ENCODE measurements at regions not wholly inside any gene's neighbourhood (a gene's known extent, or its start where the extent isn't known, plus 50 kb on each side); places are given as distances from the start of the nearest gene placed in this dataset.
"Not testable (repeated sequence)": the region's sequence is repeated elsewhere in the genome, so short reads cannot be mapped to it uniquely, and the experiment has no call there.

- Histone ChIP-seq H3K9me3 (ENCODE audit: control extremely low read depth in 1 of 5, control insufficient read depth in 4 of 5, insufficient read depth in 2 of 5, low read depth in 1 of 5, low read length in 4 of 5) (no peaks in the 10 kb centered on the region), H3K4me1 (ENCODE audit: control extremely low read depth in 1 of 4, control insufficient read depth in 4 of 4, insufficient read depth in 4 of 4, low read length in 3 of 4) (no peaks in the 10 kb centered on the region), H3K36me3 (ENCODE audit: control insufficient read depth in 4 of 4, insufficient read depth in 4 of 4, low read length in 3 of 4) (no peaks in the 10 kb centered on the region), H3K27me3 (replicated peaks in 2 of 5; ENCODE audit: control insufficient read depth in 4 of 5, insufficient read depth in 5 of 5, low read length in 4 of 5) (no peaks in the 10 kb centered on the region), H3K27ac (ENCODE audit: insufficient read depth in 1 of 2, low read depth in 1 of 2, low read length in 2 of 2, poor library complexity in 1 of 2, severe bottlenecking in 2 of 2) (no peak overlapping the region), H3K4me3 (ENCODE audit: control insufficient read depth in 1 of 7, extremely low read depth in 1 of 7, insufficient read depth in 4 of 7, low read depth in 2 of 7, low read length in 6 of 7) (no peak overlapping the region)
- POLR2A ChIA-PET: no interaction called here
- no peak for DNase-seq
- WGBS (ENCODE audit: insufficient coverage): 93% methylated on average over 3 of the region's 3 CpGs
- CTCF ChIA-PET: interaction anchor here (1.1 kb wide), 1 partner anchor 69 kb away, joined by 3 read pairs; no protein-coding TSS in a partner anchor
These were observed 679.5 kb downstream of the C12orf50 start for GRCh38 chr12:87349681-87350080.

- Histone ChIP-seq H3K4me1 (ENCODE audit: control extremely low read depth in 1 of 4, control insufficient read depth in 4 of 4, insufficient read depth in 4 of 4, low read length in 3 of 4) (no peaks in the 10 kb centered on the region), H3K27me3 (replicated peaks in 2 of 5; ENCODE audit: control insufficient read depth in 4 of 5, insufficient read depth in 5 of 5, low read length in 4 of 5) (no peaks in the 10 kb centered on the region), H3K27ac (ENCODE audit: insufficient read depth in 1 of 2, low read depth in 1 of 2, low read length in 2 of 2, poor library complexity in 1 of 2, severe bottlenecking in 2 of 2) (no peak overlapping the region), H3K4me3 (ENCODE audit: control insufficient read depth in 1 of 7, extremely low read depth in 1 of 7, insufficient read depth in 4 of 7, low read depth in 2 of 7, low read length in 6 of 7) (no peak overlapping the region), H3K36me3 (ENCODE audit: control insufficient read depth in 4 of 4, insufficient read depth in 4 of 4, low read length in 3 of 4) (no peaks in the 10 kb centered on the region), H3K9me3 (ENCODE audit: control extremely low read depth in 1 of 5, control insufficient read depth in 4 of 5, insufficient read depth in 2 of 5, low read depth in 1 of 5, low read length in 4 of 5) (no peaks in the 10 kb centered on the region)
- ChIA-PET POLR2A (no interaction called here), CTCF (no interaction called here)
- no CpG with 5 or more reads among the region's 3 CpGs for WGBS (ENCODE audit: insufficient coverage)
- DNase-seq: no peak
These were observed 681.1 kb downstream of the C12orf50 start for GRCh38 chr12:87348071-87348470.

- H3K27ac ChIP-seq (ENCODE audit: insufficient read depth in 1 of 2, low read depth in 1 of 2, low read length in 2 of 2, poor library complexity in 1 of 2, severe bottlenecking in 2 of 2): no peak overlapping the region
- no peaks in the 10 kb centered on the region for H3K4me1 ChIP-seq (ENCODE audit: control extremely low read depth in 1 of 4, control insufficient read depth in 4 of 4, insufficient read depth in 4 of 4, low read length in 3 of 4)
- H3K4me3 ChIP-seq (ENCODE audit: control insufficient read depth in 1 of 7, extremely low read depth in 1 of 7, insufficient read depth in 4 of 7, low read depth in 2 of 7, low read length in 6 of 7): no peak overlapping the region
- CTCF ChIA-PET: no interaction called here
- H3K36me3 ChIP-seq (ENCODE audit: control insufficient read depth in 4 of 4, insufficient read depth in 4 of 4, low read length in 3 of 4): no peaks in the 10 kb centered on the region
- POLR2A ChIA-PET: no interaction called here
- no peaks in the 10 kb centered on the region for H3K27me3 ChIP-seq (replicated peaks in 2 of 5; ENCODE audit: control insufficient read depth in 4 of 5, insufficient read depth in 5 of 5, low read length in 4 of 5)
- H3K9me3 ChIP-seq (ENCODE audit: control extremely low read depth in 1 of 5, control insufficient read depth in 4 of 5, insufficient read depth in 2 of 5, low read depth in 1 of 5, low read length in 4 of 5): no peaks in the 10 kb centered on the region
- no CpG with 5 or more reads among the region's 4 CpGs for WGBS (ENCODE audit: insufficient coverage)
- DNase-seq: no peak
These were observed 684.5 kb downstream of the C12orf50 start for GRCh38 chr12:87344699-87345098.

- H3K36me3 ChIP-seq (ENCODE audit: control insufficient read depth in 4 of 4, insufficient read depth in 4 of 4, low read length in 3 of 4): no peaks in the 10 kb centered on the region
- WGBS (ENCODE audit: insufficient coverage): 83% methylated on average over 1 of the region's 2 CpGs
- DNase-seq: no peak
- CTCF ChIA-PET: no interaction called here
- H3K4me1 ChIP-seq (ENCODE audit: control extremely low read depth in 1 of 4, control insufficient read depth in 4 of 4, insufficient read depth in 4 of 4, low read length in 3 of 4): no peaks in the 10 kb centered on the region
- no peaks in the 10 kb centered on the region for H3K27me3 ChIP-seq (replicated peaks in 2 of 5; ENCODE audit: control insufficient read depth in 4 of 5, insufficient read depth in 5 of 5, low read length in 4 of 5)
- H3K9me3 ChIP-seq (ENCODE audit: control extremely low read depth in 1 of 5, control insufficient read depth in 4 of 5, insufficient read depth in 2 of 5, low read depth in 1 of 5, low read length in 4 of 5): no peaks in the 10 kb centered on the region
- no peak overlapping the region for H3K4me3 ChIP-seq (ENCODE audit: control insufficient read depth in 1 of 7, extremely low read depth in 1 of 7, insufficient read depth in 4 of 7, low read depth in 2 of 7, low read length in 6 of 7)
- no peak overlapping the region for H3K27ac ChIP-seq (ENCODE audit: insufficient read depth in 1 of 2, low read depth in 1 of 2, low read length in 2 of 2, poor library complexity in 1 of 2, severe bottlenecking in 2 of 2)
- POLR2A ChIA-PET: no interaction called here
These were observed 690.5 kb downstream of the C12orf50 start for GRCh38 chr12:87338681-87339080.

GRCh38 chr12:87336814-87337336 lies 692.3 kb downstream of the C12orf50 start:
- no peak overlapping the region for H3K27ac ChIP-seq (ENCODE audit: insufficient read depth in 1 of 2, low read depth in 1 of 2, low read length in 2 of 2, poor library complexity in 1 of 2, severe bottlenecking in 2 of 2)
- POLR2A ChIA-PET: no interaction called here
- DNase-seq: no peak
- 80% methylated on average over 1 of the region's 2 CpGs for WGBS (ENCODE audit: insufficient coverage)
- no peak overlapping the region for H3K4me3 ChIP-seq (ENCODE audit: control insufficient read depth in 1 of 7, extremely low read depth in 1 of 7, insufficient read depth in 4 of 7, low read depth in 2 of 7, low read length in 6 of 7)
- H3K27me3 ChIP-seq (replicated peaks in 2 of 5; ENCODE audit: control insufficient read depth in 4 of 5, insufficient read depth in 5 of 5, low read length in 4 of 5): no peaks in the 10 kb centered on the region
- H3K4me1 ChIP-seq (ENCODE audit: control extremely low read depth in 1 of 4, control insufficient read depth in 4 of 4, insufficient read depth in 4 of 4, low read length in 3 of 4): no peaks in the 10 kb centered on the region
- H3K36me3 ChIP-seq (ENCODE audit: control insufficient read depth in 4 of 4, insufficient read depth in 4 of 4, low read length in 3 of 4): no peaks in the 10 kb centered on the region
- CTCF ChIA-PET: no interaction called here
- no peaks in the 10 kb centered on the region for H3K9me3 ChIP-seq (ENCODE audit: control extremely low read depth in 1 of 5, control insufficient read depth in 4 of 5, insufficient read depth in 2 of 5, low read depth in 1 of 5, low read length in 4 of 5)

GRCh38 chr12:87332987-87333726 lies 696.0 kb downstream of the C12orf50 start:
- Histone ChIP-seq H3K4me1 (ENCODE audit: control extremely low read depth in 1 of 4, control insufficient read depth in 4 of 4, insufficient read depth in 4 of 4, low read length in 3 of 4) (no peaks in the 10 kb centered on the region), H3K36me3 (ENCODE audit: control insufficient read depth in 4 of 4, insufficient read depth in 4 of 4, low read length in 3 of 4) (no peaks in the 10 kb centered on the region), H3K4me3 (ENCODE audit: control insufficient read depth in 1 of 7, extremely low read depth in 1 of 7, insufficient read depth in 4 of 7, low read depth in 2 of 7, low read length in 6 of 7) (no peak overlapping the region), H3K9me3 (ENCODE audit: control extremely low read depth in 1 of 5, control insufficient read depth in 4 of 5, insufficient read depth in 2 of 5, low read depth in 1 of 5, low read length in 4 of 5) (no peaks in the 10 kb centered on the region), H3K27me3 (replicated peaks in 2 of 5; ENCODE audit: control insufficient read depth in 4 of 5, insufficient read depth in 5 of 5, low read length in 4 of 5) (no peaks in the 10 kb centered on the region), H3K27ac (ENCODE audit: insufficient read depth in 1 of 2, low read depth in 1 of 2, low read length in 2 of 2, poor library complexity in 1 of 2, severe bottlenecking in 2 of 2) (no peak overlapping the region)
- no peak for DNase-seq
- CTCF ChIA-PET: no interaction called here
- 89% methylated on average over 4 of the region's 5 CpGs for WGBS (ENCODE audit: insufficient coverage)
- POLR2A ChIA-PET: no interaction called here

- H3K4me1 ChIP-seq (ENCODE audit: control extremely low read depth in 1 of 4, control insufficient read depth in 4 of 4, insufficient read depth in 4 of 4, low read length in 3 of 4); H3K9me3 ChIP-seq (ENCODE audit: control extremely low read depth in 1 of 5, control insufficient read depth in 4 of 5, insufficient read depth in 2 of 5, low read depth in 1 of 5, low read length in 4 of 5); DNase-seq; H3K27ac ChIP-seq (ENCODE audit: insufficient read depth in 1 of 2, low read depth in 1 of 2, low read length in 2 of 2, poor library complexity in 1 of 2, severe bottlenecking in 2 of 2); H3K36me3 ChIP-seq (ENCODE audit: control insufficient read depth in 4 of 4, insufficient read depth in 4 of 4, low read length in 3 of 4); H3K27me3 ChIP-seq (replicated peaks in 2 of 5; ENCODE audit: control insufficient read depth in 4 of 5, insufficient read depth in 5 of 5, low read length in 4 of 5); CTCF ChIA-PET; H3K4me3 ChIP-seq (ENCODE audit: control insufficient read depth in 1 of 7, extremely low read depth in 1 of 7, insufficient read depth in 4 of 7, low read depth in 2 of 7, low read length in 6 of 7); POLR2A ChIA-PET: not testable (repeated sequence)
- 100% methylated on average over 4 of the region's 30 CpGs for WGBS (ENCODE audit: insufficient coverage)
These were observed 699.1 kb downstream of the C12orf50 start for GRCh38 chr12:87330071-87330555.

Measured in common myeloid progenitor, CD34-positive (primary cell).